SK-N-SH (cell line): ENCODE measurements at regions not wholly inside any gene's neighbourhood (a gene's known extent, or its start where the extent isn't known, plus 50 kb on each side); places are given as distances from the start of the nearest gene placed in this dataset.

Experiments used
- CTCF ChIA-PET: fragments of 300-600, 350-600 bp; formaldehyde crosslinking; extraction: SDS; loops from one replicate; lab custom pipeline; 2021; lab: Yijun Ruan, JAX
- POLR2A ChIA-PET: fragments of 350-600 bp; sonication (Branson Sonifier 250); formaldehyde crosslinking; extraction: SDS; loops from one replicate; lab custom pipeline; 2020; ENCODE audit warnings: antibody characterized with exemption, inconsistent platforms; lab: Yijun Ruan, JAX
- DNase-seq: peaks from one replicate; pipeline ENCODE4 v3.0.0; 2012
- H2AFZ ChIP-seq: fragments of 200-600 bp; sonication (generic); 2 replicates; pipeline ENCODE4 v1.8.1; 2016; ENCODE audit warnings: antibody characterized with exemption, mild to moderate bottlenecking, low read depth
- H3F3A ChIP-seq: fragments of 200-600 bp; sonication (generic); replicated peaks from 2 replicates; pipeline ENCODE3; 2016; ENCODE audit warnings: antibody characterized with exemption, mild to moderate bottlenecking; ENCODE audit not compliant: insufficient read depth
- H3K27ac ChIP-seq, 2 experiments: fragments of 200-500 bp in 1 of 2; fragments of 200-600 bp in 1 of 2; sonication (Bioruptor generic) in 1 of 2; sonication (generic), shearing (Covaris generic) in 1 of 2; 2 replicates each; pipeline versions ENCODE4 v1.5.1 to v1.6.1; 2014 to 2016; ENCODE audit warnings: low read depth in 2 of 2, inconsistent platforms in 1 of 2, low read length in 1 of 2, mild to moderate bottlenecking in 1 of 2, mixed read lengths in 1 of 2
- H3K27me3 ChIP-seq: fragments of 200-600 bp; sonication (generic), shearing (Covaris generic); 2 replicates; pipeline ENCODE4 v1.6.1; 2016; ENCODE audit warnings: mixed run types; ENCODE audit not compliant: insufficient read depth
- H3K36me3 ChIP-seq, 2 experiments: fragments of 200-500 bp in 1 of 2; fragments of 200-600 bp in 1 of 2; sonication (Bioruptor generic) in 1 of 2; sonication (generic) in 1 of 2; replicated peaks in 1 of 2; 2 replicates each; pipeline versions ENCODE3 to v1.5.1; 2014 to 2016; ENCODE audit warnings: low read length in 1 of 2, mild to moderate bottlenecking in 1 of 2; ENCODE audit not compliant: insufficient read depth in 2 of 2, control insufficient read depth in 1 of 2
- H3K4me1 ChIP-seq, 2 experiments: fragments of 200-500 bp in 1 of 2; fragments of 200-600 bp in 1 of 2; sonication (Bioruptor generic) in 1 of 2; sonication (generic), shearing (Covaris generic) in 1 of 2; 2 replicates each; pipeline versions ENCODE4 v1.5.1 to v1.6.1; 2014 to 2016; ENCODE audit warnings: low read depth in 1 of 2, low read length in 1 of 2, mixed run types in 1 of 2; ENCODE audit not compliant: insufficient read depth in 2 of 2, control insufficient read depth in 1 of 2
- H3K4me2 ChIP-seq: fragments of 200-600 bp; sonication (generic), shearing (Covaris generic); 2 replicates; pipeline ENCODE4 v1.6.1; 2017; ENCODE audit warnings: mixed run types
- H3K4me3 ChIP-seq, 2 experiments: fragments of 200-500 bp in 1 of 2; fragments of 200-600 bp in 1 of 2; sonication (Bioruptor generic) in 1 of 2; sonication (generic), shearing (Covaris generic) in 1 of 2; 2 replicates each; pipeline versions ENCODE4 v1.5.1 to v1.8.1; 2014 to 2016; ENCODE audit warnings: low read depth in 2 of 2, inconsistent platforms in 1 of 2, low read length in 1 of 2, mild to moderate bottlenecking in 1 of 2, mixed read lengths in 1 of 2, moderate library complexity in 1 of 2
- H3K79me2 ChIP-seq: fragments of 200-600 bp; sonication (generic); 2 replicates; pipeline ENCODE4 v1.8.1; 2017; ENCODE audit warnings: mild to moderate bottlenecking; ENCODE audit not compliant: insufficient read depth
- H3K9ac ChIP-seq: fragments of 200-600 bp; sonication (generic); 2 replicates; pipeline ENCODE4 v1.6.1; 2017; ENCODE audit warnings: mixed run types
- H3K9me2 ChIP-seq: fragments of 200-600 bp; sonication (generic); 2 replicates; pipeline ENCODE4 v1.6.1; 2017; ENCODE audit warnings: mixed run types
- H3K9me3 ChIP-seq: fragments of 200-600 bp; sonication (generic); 2 replicates; pipeline ENCODE4 v1.6.1; 2017; ENCODE audit warnings: mixed run types, mild to moderate bottlenecking, moderate library complexity
- H4K20me1 ChIP-seq: fragments of 200-600 bp; sonication (generic); 2 replicates; pipeline ENCODE4 v1.6.1; 2017; ENCODE audit warnings: mild to moderate bottlenecking, mixed run types; ENCODE audit not compliant: insufficient read depth
- ELF1 ChIP-seq: IDR thresholded peaks from 2 replicates; pipeline ENCODE4 v1.4.0; 2012
- EP300 ChIP-seq, 2 experiments: IDR thresholded peaks; 2 replicates each; pipeline versions ENCODE4 v1.4.0 to v1.6.1; 2012; ENCODE audit warnings: borderline replicate concordance in 1 of 2, low read depth in 1 of 2, low read length in 1 of 2
- FOSL2 ChIP-seq: IDR thresholded peaks from 2 replicates; pipeline ENCODE4 v1.4.0; 2012; ENCODE audit warnings: low read depth, mild to moderate bottlenecking, moderate library complexity, borderline replicate concordance
- FOXJ3 ChIP-seq: sonication (generic); formaldehyde crosslinking; IDR thresholded peaks from 2 replicates; pipeline ENCODE4 v1.5.1; 2020; ENCODE audit warnings: mild to moderate bottlenecking, missing genetic modification reagents
- FOXM1 ChIP-seq: IDR thresholded peaks from 2 replicates; pipeline ENCODE4 v1.4.0; 2012; ENCODE audit warnings: low read depth, mild to moderate bottlenecking
- GATA2 ChIP-seq: sonication (generic); formaldehyde crosslinking; IDR thresholded peaks from 2 replicates; pipeline ENCODE4 v1.5.0; 2020; ENCODE audit warnings: mild to moderate bottlenecking, missing genetic modification reagents
- MXI1 ChIP-seq: IDR thresholded peaks from 2 replicates; pipeline ENCODE4 v1.6.1; 2012; ENCODE audit warnings: mild to moderate bottlenecking, low read depth, low read length, improper control_type of control experiment
- RAD21 ChIP-seq: IDR thresholded peaks from 2 replicates; pipeline ENCODE4 v1.6.1; 2012; ENCODE audit warnings: mild to moderate bottlenecking, low read length
- RFX5 ChIP-seq: IDR thresholded peaks from 2 replicates; pipeline ENCODE4 v1.6.1; 2012; ENCODE audit warnings: mild to moderate bottlenecking, improper control_type of control experiment, low read length
- SIN3A ChIP-seq: IDR thresholded peaks from 2 replicates; pipeline ENCODE4 v1.6.1; 2012; ENCODE audit warnings: low read depth, mild to moderate bottlenecking, low read length, moderate library complexity, borderline replicate concordance
- TAF1 ChIP-seq: IDR thresholded peaks from 2 replicates; pipeline ENCODE4 v1.6.1; 2012; ENCODE audit warnings: low read depth, mild to moderate bottlenecking, low read length, moderate library complexity, borderline replicate concordance
- TEAD4 ChIP-seq: IDR thresholded peaks from 2 replicates; pipeline ENCODE4 v1.4.0; 2012; ENCODE audit warnings: mild to moderate bottlenecking, borderline replicate concordance; ENCODE audit not compliant: insufficient read depth
- USF1 ChIP-seq: IDR thresholded peaks from 2 replicates; pipeline ENCODE4 v1.4.0; 2012; ENCODE audit warnings: low read depth, borderline replicate concordance
- USF2 ChIP-seq: fragments of 150-350 bp; IDR thresholded peaks from 2 replicates; pipeline ENCODE4 v1.6.1; 2017; ENCODE audit warnings: antibody characterized with exemption, low read length, low read depth, borderline replicate concordance
- YY1 ChIP-seq: IDR thresholded peaks from 2 replicates; pipeline ENCODE4 v1.4.0; 2012; ENCODE audit warnings: low read depth, mild to moderate bottlenecking
- ZBTB33 ChIP-seq: IDR thresholded peaks from 2 replicates; pipeline ENCODE4 v1.4.0; 2012; ENCODE audit warnings: low read depth, borderline replicate concordance
- WGBS: methylation state at CpG from one replicate; pipeline ENCODE4 v1.1.6; 2017; ENCODE audit warnings: low lambda C conversion rate; 5-methylcytosine and 5-hydroxymethylcytosine counted together
- TF ChIP-seq, protein P1 (sequence below): IDR thresholded peaks from 2 replicates; pipeline ENCODE4 v1.6.1; 2012; ENCODE audit warnings: mild to moderate bottlenecking, low read depth, low read length, moderate library complexity

DNA sequence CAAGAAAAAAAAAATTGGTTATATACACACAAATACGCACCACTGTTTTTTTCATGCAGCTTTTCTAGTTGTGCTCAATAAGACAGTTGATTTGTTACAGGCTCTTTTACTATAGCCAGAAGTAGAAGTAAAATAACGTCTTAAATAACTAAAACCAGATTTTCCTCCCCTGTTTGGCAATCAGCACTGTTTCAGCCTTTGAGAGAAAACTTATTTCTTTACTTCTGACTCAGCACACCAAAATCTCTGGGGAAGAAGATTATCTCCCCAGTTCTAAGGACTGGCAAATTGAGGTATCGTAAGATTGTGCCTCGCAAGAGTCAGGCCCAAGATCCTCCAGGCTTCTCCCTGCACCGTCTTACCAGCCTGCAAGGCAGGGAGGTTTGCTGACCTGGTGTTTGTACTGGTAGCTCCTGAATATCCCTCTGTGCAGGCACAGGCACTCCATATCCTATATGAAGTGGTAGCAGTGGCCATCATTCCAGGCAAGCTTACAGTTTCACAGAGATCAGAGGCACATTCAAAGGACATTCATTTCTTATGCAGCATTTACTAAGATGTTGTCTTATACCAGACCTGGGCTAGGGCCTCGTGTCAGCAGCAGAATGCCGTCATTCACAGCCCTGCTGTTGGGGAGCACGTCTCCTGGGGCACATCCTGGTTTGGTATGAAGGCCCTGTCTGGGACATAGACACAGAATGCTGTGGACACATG is 268.2 kb downstream of the ZNF536 start:
- Histone ChIP-seq H2AFZ (no peak overlapping the region), H3K4me2 (no peak overlapping the region), H3K27ac (no peak overlapping the region), H4K20me1 (no peaks in the 10 kb centered on the region), H3F3A (no peaks in the 10 kb centered on the region), H3K4me3 (no peak overlapping the region), H3K9ac (no peak overlapping the region), H3K36me3 (no peaks in the 10 kb centered on the region), H3K9me2 (no peaks in the 10 kb centered on the region), H3K4me1 (no peaks in the 10 kb centered on the region; a peak in 1 of 4 replicates), H3K27me3 (no peaks in the 10 kb centered on the region), H3K79me2 (no peaks in the 10 kb centered on the region), H3K9me3 (no peaks in the 10 kb centered on the region)
- 24% methylated on average over 7 of the region's 8 CpGs for WGBS
- no peak for DNase-seq
- POLR2A ChIA-PET: no interaction called here
- CTCF ChIA-PET: interaction anchor here (1.0 to 1.3 kb wide), 3 partner anchors 9 to 73 kb away, joined by 3 to 4 read pairs (median 3); no protein-coding TSS in a partner anchor
- TF ChIP-seq ELF1: no peak
- TF ChIP-seq FOSL2: no peak
- no peak for TF ChIP-seq MXI1
- no peak for TF ChIP-seq FOXM1
- no peak for TF ChIP-seq SIN3A
- TF ChIP-seq TAF1: no peak
- no peak for TF ChIP-seq USF2
- TF ChIP-seq FOXJ3: no peak
- no peak for TF ChIP-seq RAD21
- TF ChIP-seq ZBTB33: no peak
- no peak for TF ChIP-seq EP300 (IDR thresholded peaks at IDR 0.05; ENCODE audit: borderline replicate concordance in 1 of 2, low read depth in 1 of 2, low read length in 1 of 2)
- no peak for TF ChIP-seq YY1
- TF ChIP-seq USF1: no peak
- TF ChIP-seq GATA2: no peak
- no peak for TF ChIP-seq RFX5
- TF ChIP-seq, protein P1, sequence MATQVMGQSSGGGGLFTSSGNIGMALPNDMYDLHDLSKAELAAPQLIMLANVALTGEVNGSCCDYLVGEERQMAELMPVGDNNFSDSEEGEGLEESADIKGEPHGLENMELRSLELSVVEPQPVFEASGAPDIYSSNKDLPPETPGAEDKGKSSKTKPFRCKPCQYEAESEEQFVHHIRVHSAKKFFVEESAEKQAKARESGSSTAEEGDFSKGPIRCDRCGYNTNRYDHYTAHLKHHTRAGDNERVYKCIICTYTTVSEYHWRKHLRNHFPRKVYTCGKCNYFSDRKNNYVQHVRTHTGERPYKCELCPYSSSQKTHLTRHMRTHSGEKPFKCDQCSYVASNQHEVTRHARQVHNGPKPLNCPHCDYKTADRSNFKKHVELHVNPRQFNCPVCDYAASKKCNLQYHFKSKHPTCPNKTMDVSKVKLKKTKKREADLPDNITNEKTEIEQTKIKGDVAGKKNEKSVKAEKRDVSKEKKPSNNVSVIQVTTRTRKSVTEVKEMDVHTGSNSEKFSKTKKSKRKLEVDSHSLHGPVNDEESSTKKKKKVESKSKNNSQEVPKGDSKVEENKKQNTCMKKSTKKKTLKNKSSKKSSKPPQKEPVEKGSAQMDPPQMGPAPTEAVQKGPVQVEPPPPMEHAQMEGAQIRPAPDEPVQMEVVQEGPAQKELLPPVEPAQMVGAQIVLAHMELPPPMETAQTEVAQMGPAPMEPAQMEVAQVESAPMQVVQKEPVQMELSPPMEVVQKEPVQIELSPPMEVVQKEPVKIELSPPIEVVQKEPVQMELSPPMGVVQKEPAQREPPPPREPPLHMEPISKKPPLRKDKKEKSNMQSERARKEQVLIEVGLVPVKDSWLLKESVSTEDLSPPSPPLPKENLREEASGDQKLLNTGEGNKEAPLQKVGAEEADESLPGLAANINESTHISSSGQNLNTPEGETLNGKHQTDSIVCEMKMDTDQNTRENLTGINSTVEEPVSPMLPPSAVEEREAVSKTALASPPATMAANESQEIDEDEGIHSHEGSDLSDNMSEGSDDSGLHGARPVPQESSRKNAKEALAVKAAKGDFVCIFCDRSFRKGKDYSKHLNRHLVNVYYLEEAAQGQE: no peak
- no peak for TF ChIP-seq TEAD4
